Uterus (tissue), 3 donors: ENCODE measurements at regions not wholly inside any gene's neighbourhood (a gene's known extent, or its start where the extent isn't known, plus 50 kb on each side); places are given as distances from the start of the nearest gene placed in this dataset.

Source experiments
- DNase-seq, 2 donors: peaks; one replicate each; pipeline ENCODE4 v3.0.0-alpha.2; 2019 to 2020
- H3K27ac ChIP-seq, 2 donors: fragments of 200-600 bp; sonication (generic); 1 replicate in 1 of 2; 2 replicates in 1 of 2; pipeline ENCODE4 v1.5.1; 2016 to 2018
- H3K27me3 ChIP-seq, 2 donors: fragments of 200-600 bp; sonication (generic); one replicate each; pipeline ENCODE4 v1.5.1; 2018 to 2019; ENCODE audit warnings: control low read depth in 1 of 2
- H3K36me3 ChIP-seq, 2 donors: fragments of 200-600 bp; sonication (generic); one replicate each; pipeline ENCODE4 v1.5.1; 2019; ENCODE audit warnings: control low read depth in 1 of 2
- H3K4me1 ChIP-seq, 2 donors: fragments of 200-600 bp; sonication (generic); one replicate each; pipeline ENCODE4 v1.5.1; 2018 to 2019; ENCODE audit warnings: control low read depth in 1 of 2
- H3K4me3 ChIP-seq, 2 donors: fragments of 200-600 bp; sonication (generic); 1 replicate in 1 of 2; 2 replicates in 1 of 2; pipeline ENCODE4 v1.5.1; 2018 to 2019; ENCODE audit warnings: mild to moderate bottlenecking in 1 of 2
- H3K9me3 ChIP-seq, 2 donors: fragments of 200-600 bp; sonication (generic); one replicate each; pipeline ENCODE4 v1.5.1; 2019; ENCODE audit warnings: control low read depth in 1 of 2
- CTCF ChIP-seq, 4 experiments: fragments of 200-600 bp in 2 of 4; fragments of 450-650 bp in 2 of 4; sonication (generic) in 2 of 4; IDR thresholded peaks; one replicate each; pipeline ENCODE4 v1.5.1; 2016 to 2019; ENCODE audit warnings: antibody characterized with exemption in 4 of 4, mild to moderate bottlenecking in 2 of 4, moderate library complexity in 1 of 4
- POLR2A ChIP-seq, 2 donors: fragments of 450-650 bp; IDR thresholded peaks; one replicate each; pipeline ENCODE4 v1.6.1; 2016; ENCODE audit warnings: antibody characterized with exemption in 2 of 2, mild to moderate bottlenecking in 1 of 2, moderate library complexity in 1 of 2
- intact Hi-C: fragments of 100-400 bp; cut with DNase I; formaldehyde crosslinking; loops from one replicate; pipeline ENCODE4 v1.15.1; 2023; ENCODE audit warnings: low total_unique reads
- donor health status: DM: yes; HTN: yes; CAD: no.

- H3K27me3 ChIP-seq: no peaks in the 10 kb centered on the region
- intact Hi-C loops: no loop called here
- no peaks in the 10 kb centered on the region for H3K4me1 ChIP-seq
- no peak overlapping the region for H3K4me3 ChIP-seq
- H3K36me3 ChIP-seq: no peaks in the 10 kb centered on the region
- DNase-seq: no peak
- H3K9me3 ChIP-seq: no peaks in the 10 kb centered on the region
- H3K27ac ChIP-seq: no peak overlapping the region
- TF ChIP-seq CTCF (IDR thresholded peaks at IDR 0.05) (no peak), POLR2A (IDR thresholded peaks at IDR 0.05) (no peak)
Observed at GRCh38 chrX:87327267-87327666, 190.3 kb upstream of the KLHL4 start.

- Histone ChIP-seq H3K36me3 (no peaks in the 10 kb centered on the region), H3K4me1 (no peaks in the 10 kb centered on the region), H3K4me3 (no peak overlapping the region), H3K27me3 (peaks cover 0 to 11% of the 10 kb centered on the region in 2 donors), H3K27ac (no peak overlapping the region), H3K9me3 (no peaks in the 10 kb centered on the region)
- no peak for DNase-seq
- intact Hi-C loops: no loop called here
- no peak for TF ChIP-seq POLR2A (IDR thresholded peaks at IDR 0.05)
- no peak for TF ChIP-seq CTCF (IDR thresholded peaks at IDR 0.05)
Observed at GRCh38 chrX:87337267-87337666, 180.3 kb upstream of the KLHL4 start.

DNA sequence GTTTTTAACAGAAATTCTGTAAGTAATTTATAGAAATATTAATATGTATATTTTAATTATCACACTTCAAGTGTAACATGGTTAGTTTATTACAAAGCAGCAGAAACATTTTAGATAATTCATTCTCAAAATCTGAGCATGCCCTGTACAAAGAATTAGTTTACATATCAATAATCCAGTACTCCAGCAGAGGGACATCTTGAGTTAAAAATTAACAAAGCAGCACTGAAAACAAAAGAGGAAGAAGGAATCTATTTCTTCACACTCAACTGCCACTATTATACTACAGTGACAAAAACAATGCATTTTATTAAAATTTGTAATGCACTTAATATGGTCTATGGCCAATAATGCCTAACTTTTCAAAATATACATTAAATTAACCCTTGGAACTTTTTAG lies 179.1 kb upstream of the KLHL4 start:
- no peaks in the 10 kb centered on the region for H3K4me1 ChIP-seq
- H3K36me3 ChIP-seq: no peaks in the 10 kb centered on the region
- TF ChIP-seq CTCF (IDR thresholded peaks at IDR 0.05) (peak; percentile 27 to 42 (median 30)), POLR2A (IDR thresholded peaks at IDR 0.05) (no peak)
- H3K27me3 ChIP-seq: peaks cover 0 to 11% of the 10 kb centered on the region in 2 donors
- H3K27ac ChIP-seq: no peak overlapping the region
- H3K4me3 ChIP-seq: no peak overlapping the region
- intact Hi-C loops: no loop called here
- no peaks in the 10 kb centered on the region for H3K9me3 ChIP-seq
- no peak for DNase-seq

DNA sequence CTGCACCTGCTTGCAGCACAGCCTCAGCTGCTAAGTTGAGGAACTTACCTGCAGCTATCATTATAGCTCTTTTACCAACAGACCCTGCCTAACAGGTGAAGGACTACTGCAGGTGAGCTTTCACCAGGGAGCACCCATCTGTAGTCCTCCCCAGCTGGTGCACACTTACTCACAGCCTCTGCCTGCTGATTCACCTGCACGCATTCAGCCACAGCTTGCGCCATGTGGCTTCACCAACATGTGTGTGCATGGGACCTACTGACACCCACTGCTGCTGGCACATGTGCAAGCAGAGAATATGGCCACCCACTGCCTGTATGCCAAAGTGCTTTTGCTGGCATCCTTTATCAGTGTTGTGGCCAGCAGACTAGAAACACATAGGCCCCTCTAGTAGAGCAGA lies 146.7 kb upstream of the KLHL4 start:
- no peak for TF ChIP-seq POLR2A (IDR thresholded peaks at IDR 0.05)
- TF ChIP-seq CTCF (IDR thresholded peaks at IDR 0.05): no peak
- H3K4me1 ChIP-seq: no peaks in the 10 kb centered on the region
- no peaks in the 10 kb centered on the region for H3K9me3 ChIP-seq
- intact Hi-C loops: no loop called here
- H3K27me3 ChIP-seq: no peaks in the 10 kb centered on the region
- H3K4me3 ChIP-seq: no peak overlapping the region
- no peaks in the 10 kb centered on the region for H3K36me3 ChIP-seq
- H3K27ac ChIP-seq: no peak overlapping the region
- no peak for DNase-seq

- no peak overlapping the region for H3K27ac ChIP-seq
- intact Hi-C loops: no loop called here
- H3K4me1 ChIP-seq: no peaks in the 10 kb centered on the region
- H3K27me3 ChIP-seq: no peaks in the 10 kb centered on the region
- no peak for DNase-seq
- TF ChIP-seq CTCF (IDR thresholded peaks at IDR 0.05) (no peak), POLR2A (IDR thresholded peaks at IDR 0.05) (no peak)
- no peaks in the 10 kb centered on the region for H3K36me3 ChIP-seq
- H3K9me3 ChIP-seq: no peaks in the 10 kb centered on the region
- H3K4me3 ChIP-seq: no peak overlapping the region
Observed at GRCh38 chrX:87374324-87374723, 143.3 kb upstream of the KLHL4 start.
